Parathyroid adenoma (tissue), 2 donors: ENCODE measurements at regions not wholly inside any gene's neighbourhood (a gene's known extent, or its start where the extent isn't known, plus 50 kb on each side); places are given as distances from the start of the nearest gene placed in this dataset.

Experiments
- H2AFZ ChIP-seq: fragments of 300-600 bp; sonication (generic); one replicate; pipeline ENCODE4 v1.7.0; 2017; ENCODE audit warnings: antibody characterized with exemption, mild to moderate bottlenecking
- H3K27ac ChIP-seq: fragments of 300-600 bp; sonication (generic); one replicate; pipeline ENCODE4 v1.7.0; 2017
- H3K27me3 ChIP-seq: fragments of 300-600 bp; sonication (generic); one replicate; pipeline ENCODE4 v1.7.0; 2017; ENCODE audit warnings: low read length; ENCODE audit not compliant: control insufficient read depth, insufficient read depth
- H3K36me3 ChIP-seq: fragments of 300-600 bp; sonication (generic); one replicate; pipeline ENCODE4 v1.7.0; 2017; ENCODE audit warnings: low read length; ENCODE audit not compliant: control insufficient read depth, insufficient read depth
- H3K4me1 ChIP-seq: fragments of 300-600 bp; sonication (generic); one replicate; pipeline ENCODE4 v1.7.0; 2017; ENCODE audit warnings: control low read depth
- H3K4me2 ChIP-seq: fragments of 300-600 bp; sonication (generic); one replicate; pipeline ENCODE4 v1.7.0; 2017; ENCODE audit warnings: low read length
- H3K4me3 ChIP-seq: fragments of 300-600 bp; sonication (generic); one replicate; pipeline ENCODE4 v1.7.0; 2017; ENCODE audit warnings: low read depth, low read length
- H3K79me2 ChIP-seq: fragments of 300-600 bp; sonication (generic); one replicate; pipeline ENCODE4 v1.7.0; 2017; ENCODE audit warnings: control low read depth
- H3K9ac ChIP-seq: fragments of 300-600 bp; sonication (generic); one replicate; pipeline ENCODE4 v1.7.0; 2017; ENCODE audit warnings: mild to moderate bottlenecking
- H3K9me3 ChIP-seq: fragments of 300-600 bp; sonication (generic); one replicate; pipeline ENCODE4 v1.7.0; 2017; ENCODE audit warnings: low read length; ENCODE audit not compliant: control insufficient read depth
- TF ChIP-seq, protein P1 (sequence below): fragments of 300-600 bp; sonication (generic); IDR thresholded peaks from one replicate; pipeline ENCODE4 v1.7.0; 2017; ENCODE audit warnings: antibody characterized with exemption, mild to moderate bottlenecking
- donor health status: primary hyperparathyroidism.

DNA sequence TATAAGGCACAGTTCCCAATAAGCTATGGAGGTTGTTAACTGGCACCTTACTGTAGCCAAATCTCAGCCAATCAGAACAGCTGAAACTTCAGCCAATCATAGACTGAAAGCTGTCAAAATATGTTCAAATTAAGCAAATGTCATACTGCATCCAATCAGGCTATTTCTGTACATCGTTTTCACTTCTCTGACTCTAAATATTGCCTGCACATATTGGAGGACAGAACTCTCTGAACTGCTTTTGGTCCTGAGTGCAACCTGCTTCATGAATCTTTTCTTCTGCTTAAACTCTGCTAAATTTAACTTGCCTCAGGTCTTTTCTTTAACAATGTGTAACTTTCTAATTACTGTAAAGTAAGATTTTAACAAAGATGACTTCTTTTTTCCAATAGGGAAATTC lies 1198.9 kb upstream of the PCDH7 start:
- TF ChIP-seq, protein P1, sequence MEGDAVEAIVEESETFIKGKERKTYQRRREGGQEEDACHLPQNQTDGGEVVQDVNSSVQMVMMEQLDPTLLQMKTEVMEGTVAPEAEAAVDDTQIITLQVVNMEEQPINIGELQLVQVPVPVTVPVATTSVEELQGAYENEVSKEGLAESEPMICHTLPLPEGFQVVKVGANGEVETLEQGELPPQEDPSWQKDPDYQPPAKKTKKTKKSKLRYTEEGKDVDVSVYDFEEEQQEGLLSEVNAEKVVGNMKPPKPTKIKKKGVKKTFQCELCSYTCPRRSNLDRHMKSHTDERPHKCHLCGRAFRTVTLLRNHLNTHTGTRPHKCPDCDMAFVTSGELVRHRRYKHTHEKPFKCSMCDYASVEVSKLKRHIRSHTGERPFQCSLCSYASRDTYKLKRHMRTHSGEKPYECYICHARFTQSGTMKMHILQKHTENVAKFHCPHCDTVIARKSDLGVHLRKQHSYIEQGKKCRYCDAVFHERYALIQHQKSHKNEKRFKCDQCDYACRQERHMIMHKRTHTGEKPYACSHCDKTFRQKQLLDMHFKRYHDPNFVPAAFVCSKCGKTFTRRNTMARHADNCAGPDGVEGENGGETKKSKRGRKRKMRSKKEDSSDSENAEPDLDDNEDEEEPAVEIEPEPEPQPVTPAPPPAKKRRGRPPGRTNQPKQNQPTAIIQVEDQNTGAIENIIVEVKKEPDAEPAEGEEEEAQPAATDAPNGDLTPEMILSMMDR, result no peak
- H3K9me3 ChIP-seq, result no peaks in the 10 kb centered on the region
- H3K4me2 ChIP-seq, result no peak overlapping the region
- H3K9ac ChIP-seq, result no peak overlapping the region
- H2AFZ ChIP-seq, result no peak overlapping the region
- no peaks in the 10 kb centered on the region for H3K79me2 ChIP-seq
- H3K27ac ChIP-seq, result no peak overlapping the region
- no peak overlapping the region for H3K4me3 ChIP-seq
- no peaks in the 10 kb centered on the region for H3K27me3 ChIP-seq
- H3K36me3 ChIP-seq, result no peaks in the 10 kb centered on the region
- H3K4me1 ChIP-seq, result no peaks in the 10 kb centered on the region

DNA sequence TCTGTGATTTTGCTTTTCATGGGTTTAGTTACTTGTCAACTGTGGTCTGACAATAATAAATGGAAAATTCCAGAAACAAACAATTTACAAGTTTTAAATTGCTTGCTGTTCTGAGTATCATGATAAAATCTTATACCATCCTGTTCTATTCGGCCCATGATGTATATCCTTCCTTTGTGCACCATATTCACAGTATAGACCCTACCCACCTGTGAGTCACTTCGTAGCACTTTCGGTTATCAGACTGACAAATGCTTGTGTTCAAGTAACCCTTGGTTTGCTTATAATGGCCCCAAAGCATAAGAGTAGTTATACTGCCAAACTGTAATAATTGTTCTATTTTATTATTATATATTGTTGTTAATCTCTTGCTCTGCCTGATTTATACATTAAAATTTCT lies 1183.4 kb upstream of the PCDH7 start:
- no peak overlapping the region for H2AFZ ChIP-seq
- no peaks in the 10 kb centered on the region for H3K9me3 ChIP-seq
- H3K4me1 ChIP-seq, result no peaks in the 10 kb centered on the region
- no peak overlapping the region for H3K4me2 ChIP-seq
- TF ChIP-seq, protein P1, result no peak
- no peaks in the 10 kb centered on the region for H3K36me3 ChIP-seq
- H3K4me3 ChIP-seq, result no peak overlapping the region
- H3K27ac ChIP-seq, result no peak overlapping the region
- H3K79me2 ChIP-seq, result no peaks in the 10 kb centered on the region
- no peak overlapping the region for H3K9ac ChIP-seq
- no peaks in the 10 kb centered on the region for H3K27me3 ChIP-seq

DNA sequence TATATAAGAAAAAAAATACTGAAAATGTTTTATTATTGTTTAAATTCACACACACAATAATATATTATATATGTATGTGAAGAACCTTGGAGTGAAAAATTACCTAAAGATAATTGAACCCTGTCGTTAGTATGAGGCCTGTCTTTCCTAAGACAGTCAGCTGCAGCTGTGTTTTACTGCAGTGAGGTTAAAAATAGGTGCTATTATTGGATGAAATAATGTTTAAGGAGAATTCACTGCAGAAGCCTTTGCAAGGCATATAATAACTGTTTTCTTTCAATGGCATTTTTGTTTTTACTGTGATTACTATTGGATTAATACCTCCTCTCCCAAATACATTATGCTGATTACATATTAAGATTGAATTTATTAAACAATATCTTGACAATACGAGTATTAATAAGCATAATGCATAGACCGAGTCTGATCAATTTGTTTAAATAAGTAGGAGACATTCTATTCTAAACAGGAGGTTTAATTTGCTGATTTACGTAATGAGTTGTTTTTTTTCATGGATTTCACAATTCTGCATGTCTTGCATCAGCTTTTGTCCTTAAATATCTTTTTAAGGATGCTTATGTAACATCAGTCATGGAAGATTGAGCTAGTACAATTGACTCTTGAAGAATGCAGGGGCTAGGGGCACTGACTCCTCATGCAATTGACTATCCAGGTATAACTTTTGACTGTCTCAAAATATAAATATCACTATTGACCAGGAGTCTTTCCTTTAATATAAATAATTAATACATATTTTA lies 1181.1 kb upstream of the PCDH7 start:
- no peak overlapping the region for H3K27ac ChIP-seq
- TF ChIP-seq, protein P1, result no peak
- H3K36me3 ChIP-seq, result no peaks in the 10 kb centered on the region
- H3K4me1 ChIP-seq, result no peaks in the 10 kb centered on the region
- H3K79me2 ChIP-seq, result no peaks in the 10 kb centered on the region
- no peak overlapping the region for H3K4me3 ChIP-seq
- no peaks in the 10 kb centered on the region for H3K27me3 ChIP-seq
- no peak overlapping the region for H3K4me2 ChIP-seq
- no peak overlapping the region for H3K9ac ChIP-seq
- no peak overlapping the region for H2AFZ ChIP-seq
- H3K9me3 ChIP-seq, result no peaks in the 10 kb centered on the region

DNA sequence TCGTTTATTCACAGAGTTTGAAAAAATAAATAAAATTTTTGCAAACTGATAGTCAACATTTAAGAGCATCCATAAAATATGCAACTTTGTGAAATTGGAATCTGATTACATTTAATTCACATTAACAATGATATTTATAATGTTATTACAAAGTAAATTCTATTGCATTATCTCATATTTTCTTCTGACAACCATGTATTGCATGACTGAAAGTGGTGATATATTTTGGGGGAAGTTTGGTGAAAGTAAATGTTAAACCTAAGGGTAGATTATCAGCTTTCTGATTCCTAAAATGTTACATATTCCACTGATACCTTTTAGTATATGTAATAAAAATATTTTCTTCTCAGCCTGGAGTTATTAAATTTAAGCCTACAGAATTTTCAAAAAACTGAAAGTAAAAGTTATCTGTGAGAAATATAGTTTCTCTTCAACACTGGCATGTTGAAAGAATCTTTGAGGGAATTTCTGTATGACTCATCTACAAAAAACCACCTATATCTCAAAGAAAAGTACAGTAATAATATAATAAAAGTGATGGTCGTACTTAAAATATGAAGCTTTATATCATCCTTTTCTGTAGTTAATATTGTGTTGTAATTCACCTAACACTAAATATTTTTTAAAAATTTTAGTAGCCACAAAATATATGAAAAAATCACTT lies 1179.6 kb upstream of the PCDH7 start:
- Histone ChIP-seq H3K27me3 (no peaks in the 10 kb centered on the region), H3K9me3 (no peaks in the 10 kb centered on the region), H3K4me3 (no peak overlapping the region), H3K4me2 (no peak overlapping the region), H3K27ac (no peak overlapping the region), H3K79me2 (no peaks in the 10 kb centered on the region), H3K9ac (no peak overlapping the region), H3K36me3 (no peaks in the 10 kb centered on the region), H2AFZ (no peak overlapping the region), H3K4me1 (no peaks in the 10 kb centered on the region)
- TF ChIP-seq, protein P1, result no peak
